Panc1 (cell line): ENCODE measurements at regions not wholly inside any gene's neighbourhood (a gene's known extent, or its start where the extent isn't known, plus 50 kb on each side); places are given as distances from the start of the nearest gene placed in this dataset.

Experiments used
- ATAC-seq: fragments of 200-7000 bp; cut with Tn5 transposase; 2 replicates; pipeline ENCODE4 v1.9.1; 2020; ENCODE audit warnings: mild to moderate bottlenecking, moderate library complexity
- BruUV-seq: library from RNA; stranded (reverse); fragments of 400-500 nt; replicated peaks from 2 replicates; lab custom pipeline; 2021; lab: Mats Ljungman, UMichigan
- CTCF ChIA-PET: fragments of 300-600 bp; sonication (Branson Sonifier 250); formaldehyde crosslinking; loops from one replicate; lab custom pipeline; 2022; ENCODE audit warnings: antibody characterized with exemption; lab: Charles Lee
- POLR2A ChIA-PET: fragments of 300-600 bp; sonication (Branson Sonifier 250); formaldehyde crosslinking; loops from one replicate; lab custom pipeline; 2022; ENCODE audit warnings: antibody characterized with exemption; lab: Charles Lee
- DNase-seq: peaks from one replicate; pipeline ENCODE4 v3.0.0-alpha.2; 2010; ENCODE audit warnings: low read depth, low spot score
- H3K27ac ChIP-seq: 2 replicates; pipeline ENCODE4 v1.5.1; 2011; ENCODE audit warnings: mild to moderate bottlenecking, low read length, inconsistent platforms
- H3K27me3 ChIP-seq: fragments of 200-500 bp; sonication (Bioruptor generic); 2 replicates; pipeline ENCODE4 v1.6.0; 2014; ENCODE audit warnings: low read length, inconsistent platforms; ENCODE audit not compliant: control insufficient read depth, insufficient read depth
- H3K36me3 ChIP-seq: fragments of 200-500 bp; sonication (Bioruptor generic); 2 replicates; pipeline ENCODE4 v1.5.1; 2014; ENCODE audit warnings: inconsistent platforms, mild to moderate bottlenecking, low read length, moderate library complexity; ENCODE audit not compliant: control insufficient read depth, insufficient read depth
- H3K4me1 ChIP-seq: 2 replicates; pipeline ENCODE4 v1.5.1; 2011; ENCODE audit warnings: inconsistent platforms, mild to moderate bottlenecking, low read length, moderate library complexity; ENCODE audit not compliant: control insufficient read depth, insufficient read depth
- H3K4me3 ChIP-seq, 2 experiments: 2 replicates each; pipeline ENCODE4 v1.5.1; 2011 to 2012; ENCODE audit warnings: low read depth in 2 of 2, low read length in 2 of 2, mild to moderate bottlenecking in 2 of 2, inconsistent platforms in 1 of 2, moderate library complexity in 1 of 2
- H3K9me3 ChIP-seq: fragments of 200-500 bp; sonication (Bioruptor generic); 2 replicates; pipeline ENCODE4 v1.5.1; 2014; ENCODE audit warnings: low read depth, mild to moderate bottlenecking, inconsistent platforms, low read length, moderate library complexity; ENCODE audit not compliant: control insufficient read depth, insufficient read depth
- CTCF ChIP-seq: fragments of 450-650 bp; IDR thresholded peaks from 2 replicates; pipeline ENCODE4 v1.5.1; 2017; ENCODE audit warnings: mild to moderate bottlenecking
- POLR2AphosphoS5 ChIP-seq: IDR thresholded peaks from 2 replicates; pipeline ENCODE4 v1.6.1; 2012; ENCODE audit warnings: mild to moderate bottlenecking, low read depth, low read length, moderate library complexity
- REST ChIP-seq, 2 experiments: IDR thresholded peaks; 2 replicates each; pipeline ENCODE4 v1.6.1; 2011 to 2012; ENCODE audit warnings: low read depth in 2 of 2, control low read depth in 1 of 2, low read length in 1 of 2, mild to moderate bottlenecking in 1 of 2, moderate library complexity in 1 of 2; ENCODE audit not compliant: insufficient read depth in 1 of 2
- SIN3A ChIP-seq: IDR thresholded peaks from 2 replicates; pipeline ENCODE4 v1.6.1; 2012; ENCODE audit warnings: low read depth, mild to moderate bottlenecking, low read length, moderate library complexity, borderline replicate concordance; ENCODE audit not compliant: insufficient read depth
- TCF7L2 ChIP-seq: IDR thresholded peaks from 2 replicates; pipeline ENCODE4 v1.6.1; 2011; ENCODE audit warnings: mild to moderate bottlenecking, low read depth, low read length, inconsistent platforms
- in situ Hi-C: cut with HindIII; loops from 2 replicates; pipeline ENCODE4 v1.10.0; 2016; ENCODE audit warnings: low sequenced_read_pairs, low pct_unique_long_range_greater_than_20kb
- intact Hi-C: fragments of 100-400 bp; cut with micrococcal nuclease; formaldehyde crosslinking; loops from one replicate; pipeline ENCODE4 v1.10.0; 2022; ENCODE audit not compliant: unreplicated experiment

- Histone ChIP-seq H3K36me3 (no peaks in the 10 kb centered on the region), H3K4me3 (no peak overlapping the region), H3K9me3 (no peaks in the 10 kb centered on the region), H3K27me3 (no peaks in the 10 kb centered on the region), H3K4me1 (no peaks in the 10 kb centered on the region), H3K27ac (no peak overlapping the region)
- ATAC-seq (no peak), DNase-seq (no peak)
- intact Hi-C loops: no loop called here
- no TSS peak for BruUV-seq
- TF ChIP-seq POLR2AphosphoS5: no peak
- TF ChIP-seq REST (IDR thresholded peaks at IDR 0.05; ENCODE audit: insufficient read depth in 1 of 2, low read depth in 2 of 2, low read length in 1 of 2): no peak
- TF ChIP-seq SIN3A: no peak
- no peak for TF ChIP-seq TCF7L2
- no peak for TF ChIP-seq CTCF
- in situ Hi-C loops: no loop called here
- CTCF ChIA-PET: no interaction called here
- POLR2A ChIA-PET: no interaction called here
These were observed 2765.1 kb upstream of the PCDH20 start for GRCh38 chr13:64180756-64181155.

GRCh38 chr13:64165826-64166225 lies 2750.2 kb upstream of the PCDH20 start:
- DNase-seq (no peak), ATAC-seq (no peak)
- Histone ChIP-seq H3K9me3 (no peaks in the 10 kb centered on the region), H3K27ac (no peak overlapping the region), H3K4me1 (no peaks in the 10 kb centered on the region), H3K36me3 (no peaks in the 10 kb centered on the region; the same call in 1 of the 2 replicates), H3K4me3 (no peak overlapping the region), H3K27me3 (no peaks in the 10 kb centered on the region)
- in situ Hi-C loops: no loop called here
- no TSS peak for BruUV-seq
- ChIA-PET CTCF (no interaction called here), POLR2A (no interaction called here)
- TF ChIP-seq REST (IDR thresholded peaks at IDR 0.05; ENCODE audit: insufficient read depth in 1 of 2, low read depth in 2 of 2, low read length in 1 of 2): no peak
- TF ChIP-seq POLR2AphosphoS5: no peak
- TF ChIP-seq SIN3A: no peak
- TF ChIP-seq TCF7L2: no peak
- TF ChIP-seq CTCF: no peak
- intact Hi-C loops: no loop called here
